Fibroblast of upper back skin (primary cell): ENCODE measurements at regions not wholly inside any gene's neighbourhood (a gene's known extent, or its start where the extent isn't known, plus 50 kb on each side); places are given as distances from the start of the nearest gene placed in this dataset.
"Not testable (repeated sequence)": the region's sequence is repeated elsewhere in the genome, so short reads cannot be mapped to it uniquely, and the experiment has no call there.

ENCODE experiments used
- DNase-seq: peaks from one replicate; pipeline ENCODE4 v3.0.0-alpha.2; 2013

- not testable (repeated sequence) for DNase-seq
Observed at GRCh38 chrX:84870281-84870680, 133.4 kb upstream of the APOOL start.

- peak; percentile 37 for DNase-seq
Observed at GRCh38 chrX:84872160-84872771, 131.4 kb upstream of the APOOL start.

- DNase-seq: no peak
Observed at GRCh38 chrX:84873176-84873575, 130.5 kb upstream of the APOOL start.

- no peak for DNase-seq
Observed at GRCh38 chrX:84876876-84877275, 126.8 kb upstream of the APOOL start.

GRCh38 chrX:84893897-84894296 lies 109.8 kb upstream of the APOOL start:
- no peak for DNase-seq

GRCh38 chrX:84907324-84907968 lies 96.2 kb upstream of the APOOL start:
- DNase-seq: peak; percentile 3

GRCh38 chrX:84909151-84909550 lies 94.5 kb upstream of the APOOL start:
- no peak for DNase-seq

- DNase-seq: no peak
Observed at GRCh38 chrX:84924624-84925023, 79.1 kb upstream of the APOOL start.

GRCh38 chrX:84932814-84933213 lies 70.9 kb upstream of the APOOL start:
- no peak for DNase-seq

GRCh38 chrX:84933956-84934556 lies 69.6 kb upstream of the APOOL start:
- no peak for DNase-seq
